BE2C (cell line): ENCODE measurements at regions not wholly inside any gene's neighbourhood (a gene's known extent, or its start where the extent isn't known, plus 50 kb on each side); places are given as distances from the start of the nearest gene placed in this dataset.

Experiments
- DNase-seq: peaks from one replicate; pipeline ENCODE4 v3.0.0-alpha.2; 2020
- H3K27me3 ChIP-seq: fragments of 250-450 bp; sonication (Bioruptor Pico); 2 replicates; pipeline ENCODE4 v1.5.1; 2020; ENCODE audit warnings: mild to moderate bottlenecking
- H3K36me3 ChIP-seq: fragments of 250-450 bp; sonication (Bioruptor Pico); 2 replicates; pipeline ENCODE4 v1.5.1; 2020; ENCODE audit warnings: mild to moderate bottlenecking
- H3K4me1 ChIP-seq: fragments of 250-450 bp; sonication (Bioruptor Pico); 2 replicates; pipeline ENCODE4 v1.5.1; 2020
- H3K4me3 ChIP-seq: 2 replicates; pipeline ENCODE4 v1.5.1; 2011; ENCODE audit warnings: low read depth, low read length
- H3K9me3 ChIP-seq: fragments of 250-450 bp; sonication (Bioruptor Pico); 2 replicates; pipeline ENCODE4 v1.5.1; 2020
- CTCF ChIP-seq: IDR thresholded peaks from 2 replicates; pipeline ENCODE4 v1.5.1; 2012; ENCODE audit warnings: mild to moderate bottlenecking, low read depth, low read length

- no peak overlapping the region for H3K4me3 ChIP-seq
- no peaks in the 10 kb centered on the region for H3K27me3 ChIP-seq
- TF ChIP-seq CTCF: no peak
- H3K9me3 ChIP-seq: no peaks in the 10 kb centered on the region
- H3K4me1 ChIP-seq: no peaks in the 10 kb centered on the region
- no peaks in the 10 kb centered on the region for H3K36me3 ChIP-seq
- no peak for DNase-seq
Measured at GRCh38 chr2:19419211-19419880, 60.9 kb upstream of the OSR1 start.

- no peaks in the 10 kb centered on the region for H3K9me3 ChIP-seq
- no peak for DNase-seq
- no peaks in the 10 kb centered on the region for H3K4me1 ChIP-seq
- no peak overlapping the region for H3K4me3 ChIP-seq
- TF ChIP-seq CTCF: no peak
- no peaks in the 10 kb centered on the region for H3K27me3 ChIP-seq
- no peaks in the 10 kb centered on the region for H3K36me3 ChIP-seq
Measured at GRCh38 chr2:19416784-19417684, 58.6 kb upstream of the OSR1 start.

GRCh38 chr2:19416083-19416482 lies 57.7 kb upstream of the OSR1 start:
- no peak for DNase-seq
- no peak for TF ChIP-seq CTCF
- no peaks in the 10 kb centered on the region for H3K4me1 ChIP-seq
- H3K27me3 ChIP-seq: no peaks in the 10 kb centered on the region
- no peaks in the 10 kb centered on the region for H3K9me3 ChIP-seq
- H3K4me3 ChIP-seq: no peak overlapping the region
- no peaks in the 10 kb centered on the region for H3K36me3 ChIP-seq

GRCh38 chr2:19409046-19409445 lies 50.6 kb upstream of the OSR1 start:
- Histone ChIP-seq H3K9me3 (no peaks in the 10 kb centered on the region), H3K36me3 (no peaks in the 10 kb centered on the region), H3K27me3 (no peaks in the 10 kb centered on the region), H3K4me3 (no peak overlapping the region), H3K4me1 (no peaks in the 10 kb centered on the region)
- TF ChIP-seq CTCF: no peak
- DNase-seq: no peak

GRCh38 chr2:19408592-19408991 lies 50.2 kb upstream of the OSR1 start:
- Histone ChIP-seq H3K27me3 (no peaks in the 10 kb centered on the region), H3K4me1 (no peaks in the 10 kb centered on the region), H3K4me3 (no peak overlapping the region), H3K9me3 (no peaks in the 10 kb centered on the region), H3K36me3 (no peaks in the 10 kb centered on the region)
- no peak for DNase-seq
- no peak for TF ChIP-seq CTCF
